Aorta (tissue), 5 donors: ENCODE measurements at regions not wholly inside any gene's neighbourhood (a gene's known extent, or its start where the extent isn't known, plus 50 kb on each side); places are given as distances from the start of the nearest gene placed in this dataset.

Experiments used
- ATAC-seq: fragments of 200-7000 bp; cut with Tn5 transposase; one replicate; pipeline ENCODE4 v1.9.1; 2022; ENCODE audit warnings: moderate library complexity; ENCODE audit not compliant: low FRiP score
- DNase-seq, 2 donors: peaks; one replicate each; pipeline ENCODE4 v3.0.0-alpha.2; 2020
- H3K27ac ChIP-seq, 2 donors: one replicate each; pipeline ENCODE4 v1.5.1; 2013; ENCODE audit warnings: low read length in 2 of 2, mild to moderate bottlenecking in 2 of 2, moderate library complexity in 2 of 2, control low read depth in 1 of 2, inconsistent platforms in 1 of 2, low read depth in 1 of 2
- H3K27me3 ChIP-seq, 2 donors: one replicate each; pipeline ENCODE4 v1.6.1; 2013; ENCODE audit warnings: control low read depth in 1 of 2, low read length in 1 of 2, mild to moderate bottlenecking in 1 of 2, moderate library complexity in 1 of 2; ENCODE audit not compliant: insufficient read depth in 2 of 2, control insufficient read depth in 1 of 2
- H3K36me3 ChIP-seq, 2 donors: one replicate each; pipeline ENCODE4 v1.6.1; 2013; ENCODE audit warnings: control low read depth in 1 of 2, low read length in 1 of 2, mild to moderate bottlenecking in 1 of 2; ENCODE audit not compliant: insufficient read depth in 2 of 2, control insufficient read depth in 1 of 2
- H3K4me1 ChIP-seq, 2 donors: one replicate each; pipeline ENCODE4 v1.6.1; 2013; ENCODE audit warnings: low read length in 2 of 2, control low read depth in 1 of 2, mild to moderate bottlenecking in 1 of 2, moderate library complexity in 1 of 2; ENCODE audit not compliant: insufficient read depth in 2 of 2, control insufficient read depth in 1 of 2
- H3K4me3 ChIP-seq, 2 donors: one replicate each; pipeline ENCODE4 v1.5.1; 2013; ENCODE audit warnings: low read length in 2 of 2, control low read depth in 1 of 2, mild to moderate bottlenecking in 1 of 2
- H3K9me3 ChIP-seq: one replicate; pipeline ENCODE4 v1.6.1; 2013; ENCODE audit warnings: mild to moderate bottlenecking, low read length; ENCODE audit not compliant: control insufficient read depth
- WGBS, 2 donors: extraction: QIAGEN DNeasy Blood & Tissue Kit; methylation state at CpG; one replicate each; pipeline ENCODE4 v1.1.7; 2013; 5-methylcytosine and 5-hydroxymethylcytosine counted together
- intact Hi-C, 2 donors: fragments of 100-400 bp; cut with DNase I; formaldehyde crosslinking; loops; one replicate each; pipeline versions ENCODE4 v1.14.2 to v1.15.0; 2022
- donor health status: healthy with polysubstance abuse.
- donor health status: Bipolar disorder and iron deficiency.
- donor health status: DM: no; HTN: no; CAD: no.
- donor health status: DM: no; HTN: no; CAD: no.
- donor health status: DM: yes; HTN: yes; CAD: no.

GRCh38 chrX:45368705-45369104 lies 168.0 kb upstream of the DIPK2B start:
- DNase-seq (no peak), ATAC-seq (no peak)
- H3K27ac ChIP-seq: no peak overlapping the region
- no peaks in the 10 kb centered on the region for H3K4me1 ChIP-seq
- H3K36me3 ChIP-seq: no peaks in the 10 kb centered on the region
- WGBS, 2 donors: 95 to 97% methylated on average over 2 of the region's 2 CpGs
- H3K9me3 ChIP-seq: peaks cover 2% of the 10 kb centered on the region
- no peaks in the 10 kb centered on the region for H3K27me3 ChIP-seq
- H3K4me3 ChIP-seq: no peak overlapping the region
- intact Hi-C loops: no loop called here

- ATAC-seq (no peak), DNase-seq (no peak)
- intact Hi-C loops: no loop called here
- Histone ChIP-seq H3K27me3 (no peaks in the 10 kb centered on the region), H3K4me1 (no peaks in the 10 kb centered on the region), H3K27ac (no peak overlapping the region), H3K9me3 (no peaks in the 10 kb centered on the region), H3K36me3 (no peaks in the 10 kb centered on the region), H3K4me3 (no peak overlapping the region)
- 12 to 42% methylated on average over 4 of the region's 4 CpGs for WGBS, 2 donors
Measured at GRCh38 chrX:45363596-45363995, 162.9 kb upstream of the DIPK2B start.

GRCh38 chrX:45360571-45360970 lies 159.9 kb upstream of the DIPK2B start:
- WGBS, 2 donors: 52 to 93% methylated on average over 1 of the region's 1 CpG
- no peaks in the 10 kb centered on the region for H3K4me1 ChIP-seq
- ATAC-seq: no peak
- DNase-seq: no peak
- no peak overlapping the region for H3K4me3 ChIP-seq
- no peaks in the 10 kb centered on the region for H3K9me3 ChIP-seq
- intact Hi-C loops: no loop called here
- no peaks in the 10 kb centered on the region for H3K27me3 ChIP-seq
- no peak overlapping the region for H3K27ac ChIP-seq
- no peaks in the 10 kb centered on the region for H3K36me3 ChIP-seq

GRCh38 chrX:45358392-45358791 lies 157.7 kb upstream of the DIPK2B start:
- ATAC-seq (no peak), DNase-seq (no peak)
- no peaks in the 10 kb centered on the region for H3K27me3 ChIP-seq
- intact Hi-C loops: no loop called here
- no peaks in the 10 kb centered on the region for H3K4me1 ChIP-seq
- no peaks in the 10 kb centered on the region for H3K36me3 ChIP-seq
- H3K9me3 ChIP-seq: no peaks in the 10 kb centered on the region
- H3K4me3 ChIP-seq: no peak overlapping the region
- whole genome bisulfite sequencing, 2 donors: 33 to 39% methylated on average over 1 of the region's 1 CpG
- no peak overlapping the region for H3K27ac ChIP-seq

- no peak for DNase-seq
- H3K27ac ChIP-seq: no peak overlapping the region
- 18 to 31% methylated on average over 3 of the region's 3 CpGs for WGBS, 2 donors
- intact Hi-C loops: no loop called here
- peaks cover 0 to 3% of the 10 kb centered on the region in 2 donors for H3K4me1 ChIP-seq
- H3K9me3 ChIP-seq: no peaks in the 10 kb centered on the region
- H3K27me3 ChIP-seq: no peaks in the 10 kb centered on the region
- no peak overlapping the region for H3K4me3 ChIP-seq
- ATAC-seq: no peak
- H3K36me3 ChIP-seq: no peaks in the 10 kb centered on the region
Measured at GRCh38 chrX:45353456-45353855, 152.8 kb upstream of the DIPK2B start.

- no peaks in the 10 kb centered on the region for H3K36me3 ChIP-seq
- H3K4me3 ChIP-seq: no peak overlapping the region
- no peaks in the 10 kb centered on the region for H3K9me3 ChIP-seq
- intact Hi-C loops: no loop called here
- no peak for ATAC-seq
- no peaks in the 10 kb centered on the region for H3K27me3 ChIP-seq
- DNase-seq: no peak
- H3K27ac ChIP-seq: peak overlapping the region in 1 of 2 donors; percentile 57
- WGBS, 2 donors: 8 to 22% methylated on average over 2 of the region's 2 CpGs
- H3K4me1 ChIP-seq: peaks cover 0 to 3% of the 10 kb centered on the region in 2 donors
Measured at GRCh38 chrX:45352611-45353010, 151.9 kb upstream of the DIPK2B start.

GRCh38 chrX:45351478-45351877 lies 150.8 kb upstream of the DIPK2B start:
- H3K27ac ChIP-seq: peak overlapping the region in 1 of 2 donors; percentile 51
- no peaks in the 10 kb centered on the region for H3K27me3 ChIP-seq
- no peaks in the 10 kb centered on the region for H3K9me3 ChIP-seq
- peaks cover 0 to 3% of the 10 kb centered on the region in 2 donors for H3K4me1 ChIP-seq
- no peak overlapping the region for H3K4me3 ChIP-seq
- WGBS, 2 donors: 10 to 20% methylated on average over 2 of the region's 2 CpGs
- H3K36me3 ChIP-seq: no peaks in the 10 kb centered on the region
- ATAC-seq (no peak), DNase-seq (no peak)
- intact Hi-C loops: no loop called here

- Histone ChIP-seq H3K27me3 (no peaks in the 10 kb centered on the region), H3K36me3 (no peaks in the 10 kb centered on the region), H3K9me3 (no peaks in the 10 kb centered on the region), H3K4me1 (peaks cover 0 to 3% of the 10 kb centered on the region in 2 donors), H3K4me3 (no peak overlapping the region), H3K27ac (no peak overlapping the region)
- no peak for DNase-seq
- intact Hi-C loops: no loop called here
- no peak for ATAC-seq
Measured at GRCh38 chrX:45348296-45348695, 147.6 kb upstream of the DIPK2B start.

- intact Hi-C loops: no loop called here
- H3K36me3 ChIP-seq: no peaks in the 10 kb centered on the region
- H3K27ac ChIP-seq: no peak overlapping the region
- no peak overlapping the region for H3K4me3 ChIP-seq
- peaks cover 0 to 3% of the 10 kb centered on the region in 2 donors for H3K4me1 ChIP-seq
- DNase-seq (no peak), ATAC-seq (no peak)
- H3K27me3 ChIP-seq: no peaks in the 10 kb centered on the region
- H3K9me3 ChIP-seq: no peaks in the 10 kb centered on the region
Measured at GRCh38 chrX:45347877-45348276, 147.2 kb upstream of the DIPK2B start.
